ENCODE measurements at regions not wholly inside any gene's neighbourhood (a gene's known extent, or its start where the extent isn't known, plus 50 kb on each side); places are given as distances from the start of the nearest gene placed in this dataset.
"Not testable (repeated sequence)": the region's sequence is repeated elsewhere in the genome, so short reads cannot be mapped to it uniquely, and the experiment has no call there.

DNA sequence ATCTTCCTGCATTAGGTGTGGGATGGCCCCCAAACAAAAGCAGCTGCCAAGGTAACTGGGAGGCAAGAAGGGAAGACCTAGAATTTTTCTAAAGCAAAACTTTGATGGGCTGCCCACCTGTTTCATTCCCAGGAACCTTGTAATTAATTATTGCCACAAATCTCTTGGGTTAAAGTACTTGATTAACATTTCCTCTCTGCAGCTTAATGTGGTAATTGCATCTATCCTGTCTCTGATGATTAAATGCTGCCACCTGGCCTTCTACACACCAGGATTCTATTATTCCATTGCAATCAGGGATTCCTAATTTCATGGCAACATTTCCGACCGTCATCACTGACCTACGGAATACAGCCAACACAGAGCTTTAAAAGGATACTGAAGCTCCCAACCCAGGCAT lies 68.3 kb upstream of the RC3H1 start:
- no peak overlapping the region for H3K4me3 Mint-ChIP-seq
- H3K27me3 Mint-ChIP-seq (ENCODE audit: insufficient read depth, low read depth): no peaks in the 10 kb centered on the region

DNA sequence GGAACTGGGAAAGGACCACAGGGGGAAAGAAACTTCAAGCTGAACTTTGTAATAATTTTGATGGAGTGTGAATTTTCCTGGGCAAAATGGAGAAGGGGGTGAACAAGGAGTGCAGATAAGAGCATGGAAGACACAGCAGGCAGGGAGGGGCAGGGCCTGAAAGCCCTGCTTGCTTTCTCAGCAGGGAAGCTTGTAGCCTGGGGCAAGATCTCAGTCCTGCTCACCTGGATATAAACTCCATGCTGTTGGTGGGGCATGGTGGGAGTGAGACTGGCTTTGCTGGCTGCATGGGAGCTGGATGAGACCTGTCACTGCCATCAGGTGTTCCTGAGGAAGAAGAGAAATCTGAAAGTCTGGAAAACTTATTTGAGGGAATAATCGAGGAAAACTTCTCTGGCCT lies 58.7 kb upstream of the RC3H1 start:
- Histone ChIP-seq H3K4me3 (no peak overlapping the region), H3K9ac (no peak overlapping the region), H3K79me2 (ENCODE audit: low read depth) (no peaks in the 10 kb centered on the region), H3K36me3 (no peaks in the 10 kb centered on the region), H3K9me3 (ENCODE audit: low read depth) (no peaks in the 10 kb centered on the region), H3K27ac (no peak overlapping the region), H4K20me1 (ENCODE audit: low read depth) (no peaks in the 10 kb centered on the region), H2AFZ (replicated peaks) (no peak overlapping the region), H3K4me2 (no peak overlapping the region), H3K27me3 (no peaks in the 10 kb centered on the region), H3F3A (ENCODE audit: low read depth) (peaks cover 10% of the 10 kb centered on the region), H3K4me1 (peaks cover 8% of the 10 kb centered on the region)
- H3K4me3 Mint-ChIP-seq: no peak overlapping the region
- peaks cover 7% of the 10 kb centered on the region for H3K4me1 Mint-ChIP-seq
- no peak overlapping the region for H3K27ac Mint-ChIP-seq
- TF ChIP-seq, protein P1, sequence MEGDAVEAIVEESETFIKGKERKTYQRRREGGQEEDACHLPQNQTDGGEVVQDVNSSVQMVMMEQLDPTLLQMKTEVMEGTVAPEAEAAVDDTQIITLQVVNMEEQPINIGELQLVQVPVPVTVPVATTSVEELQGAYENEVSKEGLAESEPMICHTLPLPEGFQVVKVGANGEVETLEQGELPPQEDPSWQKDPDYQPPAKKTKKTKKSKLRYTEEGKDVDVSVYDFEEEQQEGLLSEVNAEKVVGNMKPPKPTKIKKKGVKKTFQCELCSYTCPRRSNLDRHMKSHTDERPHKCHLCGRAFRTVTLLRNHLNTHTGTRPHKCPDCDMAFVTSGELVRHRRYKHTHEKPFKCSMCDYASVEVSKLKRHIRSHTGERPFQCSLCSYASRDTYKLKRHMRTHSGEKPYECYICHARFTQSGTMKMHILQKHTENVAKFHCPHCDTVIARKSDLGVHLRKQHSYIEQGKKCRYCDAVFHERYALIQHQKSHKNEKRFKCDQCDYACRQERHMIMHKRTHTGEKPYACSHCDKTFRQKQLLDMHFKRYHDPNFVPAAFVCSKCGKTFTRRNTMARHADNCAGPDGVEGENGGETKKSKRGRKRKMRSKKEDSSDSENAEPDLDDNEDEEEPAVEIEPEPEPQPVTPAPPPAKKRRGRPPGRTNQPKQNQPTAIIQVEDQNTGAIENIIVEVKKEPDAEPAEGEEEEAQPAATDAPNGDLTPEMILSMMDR (IDR thresholded peaks at IDR 0.05): no peak
- TF ChIP-seq EZH2phosphoT487 (IDR thresholded peaks at IDR 0.05) (no peak), EZH2 (IDR thresholded peaks at IDR 0.05) (no peak)
- H3K27me3 Mint-ChIP-seq (ENCODE audit: insufficient read depth, low read depth): peaks cover 6% of the 10 kb centered on the region
- H3K9me3 Mint-ChIP-seq: no peaks in the 10 kb centered on the region
- DNase-seq (ENCODE audit: low spot score): no peak
- H3K36me3 Mint-ChIP-seq: no peaks in the 10 kb centered on the region

More for the DNA sequence above, 68.3 kb upstream of the RC3H1 start:
- Histone ChIP-seq H3K9me3 (ENCODE audit: low read depth) (no peaks in the 10 kb centered on the region), H3K4me3 (no peak overlapping the region), H4K20me1 (ENCODE audit: low read depth) (no peaks in the 10 kb centered on the region), H3K4me1 (no peaks in the 10 kb centered on the region), H3K79me2 (ENCODE audit: low read depth) (no peaks in the 10 kb centered on the region), H3K4me2 (no peak overlapping the region), H2AFZ (replicated peaks) (no peak overlapping the region), H3K9ac (no peak overlapping the region), H3F3A (ENCODE audit: low read depth) (no peaks in the 10 kb centered on the region), H3K36me3 (no peaks in the 10 kb centered on the region), H3K27me3 (no peaks in the 10 kb centered on the region), H3K27ac (no peak overlapping the region)
- Mint-ChIP-seq H3K4me1 (no peaks in the 10 kb centered on the region), H3K9me3 (peaks cover 5% of the 10 kb centered on the region), H3K36me3 (no peaks in the 10 kb centered on the region), H3K27ac (no peak overlapping the region)
- TF ChIP-seq EZH2 (IDR thresholded peaks at IDR 0.05) (no peak), EZH2phosphoT487 (IDR thresholded peaks at IDR 0.05) (no peak)
- TF ChIP-seq, protein P1 (IDR thresholded peaks at IDR 0.05): no peak
- DNase-seq (ENCODE audit: low spot score): no peak

DNA sequence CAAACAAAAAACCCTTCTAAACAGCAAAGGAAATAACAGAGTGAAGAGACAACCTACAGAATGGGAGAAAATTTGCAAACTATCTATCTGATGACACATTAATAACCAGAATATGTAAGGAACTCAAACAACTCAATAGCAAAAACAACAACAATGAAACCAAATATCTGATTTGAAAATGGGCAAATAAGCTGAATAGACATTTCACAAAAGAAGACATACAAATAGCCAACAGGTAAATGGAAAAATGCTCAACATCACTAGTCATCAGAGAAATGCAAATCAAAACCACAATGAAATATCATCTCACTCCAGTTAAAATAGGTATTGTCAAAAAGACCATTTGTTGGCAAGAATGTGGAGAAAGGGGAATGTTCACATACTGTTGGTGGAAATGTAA lies 57.6 kb upstream of the RC3H1 start:
- no peak overlapping the region for H3K4me2 ChIP-seq

DNA sequence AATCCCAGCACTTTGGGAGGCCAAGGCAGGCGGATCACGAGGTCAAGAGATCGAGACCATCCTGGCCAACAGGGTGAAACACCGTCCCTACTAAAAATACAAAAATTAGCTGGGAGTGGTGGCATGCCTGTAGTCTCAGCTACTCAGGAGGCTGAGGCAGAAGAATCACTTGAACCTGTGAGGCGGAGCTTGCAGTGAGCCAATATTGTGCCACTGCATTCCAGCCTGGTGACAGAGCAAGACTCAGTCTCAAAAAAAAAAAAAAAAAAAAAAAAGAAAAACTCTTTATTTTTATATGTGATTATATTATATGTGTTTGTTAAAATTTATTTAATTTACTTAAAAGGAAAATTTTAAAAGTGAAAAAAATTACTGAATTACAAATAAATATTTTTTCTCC lies 56.8 kb upstream of the RC3H1 start:
- H2AFZ ChIP-seq (replicated peaks): peak overlapping the region; percentile 89
- not testable (repeated sequence) for H3K36me3 ChIP-seq; DNase-seq (ENCODE audit: low spot score); H3K36me3 Mint-ChIP-seq; H3K79me2 ChIP-seq (ENCODE audit: low read depth); H3K27me3 ChIP-seq; H3K9me3 Mint-ChIP-seq; H4K20me1 ChIP-seq (ENCODE audit: low read depth); H3K9ac ChIP-seq; H3K4me2 ChIP-seq; H3K4me3 ChIP-seq; H3K27ac ChIP-seq; H3K9me3 ChIP-seq (ENCODE audit: low read depth); H3K4me1 ChIP-seq; H3K27ac Mint-ChIP-seq; H3K27me3 Mint-ChIP-seq (ENCODE audit: insufficient read depth, low read depth); H3K4me3 Mint-ChIP-seq
- peaks cover 10% of the 10 kb centered on the region for H3F3A ChIP-seq (ENCODE audit: low read depth)
- H3K4me1 Mint-ChIP-seq: peaks cover 10% of the 10 kb centered on the region

More for the DNA sequence above, 57.6 kb upstream of the RC3H1 start:
- H2AFZ ChIP-seq (replicated peaks): no peak overlapping the region
- H3K9me3 Mint-ChIP-seq: no peaks in the 10 kb centered on the region
- H3K4me1 Mint-ChIP-seq: peaks cover 7% of the 10 kb centered on the region
- no peak overlapping the region for H3K27ac ChIP-seq
- H3K9ac ChIP-seq: no peak overlapping the region
- peaks cover 10% of the 10 kb centered on the region for H3F3A ChIP-seq (ENCODE audit: low read depth)
- no peak overlapping the region for H3K27ac Mint-ChIP-seq
- no peaks in the 10 kb centered on the region for H3K36me3 Mint-ChIP-seq
- H3K79me2 ChIP-seq (ENCODE audit: low read depth): no peaks in the 10 kb centered on the region
- no peaks in the 10 kb centered on the region for H3K9me3 ChIP-seq (ENCODE audit: low read depth)
- no peaks in the 10 kb centered on the region for H4K20me1 ChIP-seq (ENCODE audit: low read depth)
- no peak overlapping the region for H3K4me3 ChIP-seq
- H3K36me3 ChIP-seq: no peaks in the 10 kb centered on the region
- H3K4me3 Mint-ChIP-seq: no peak overlapping the region
- peaks cover 8% of the 10 kb centered on the region for H3K4me1 ChIP-seq
- TF ChIP-seq EZH2 (IDR thresholded peaks at IDR 0.05) (no peak), EZH2phosphoT487 (IDR thresholded peaks at IDR 0.05) (no peak)
- TF ChIP-seq, protein P1 (IDR thresholded peaks at IDR 0.05): no peak
- peaks cover 2% of the 10 kb centered on the region for H3K27me3 Mint-ChIP-seq (ENCODE audit: insufficient read depth, low read depth)
- no peak for DNase-seq (ENCODE audit: low spot score)
- no peaks in the 10 kb centered on the region for H3K27me3 ChIP-seq
